Endothelial cell of umbilical vein (primary cell): ENCODE measurements at regions not wholly inside any gene's neighbourhood (a gene's known extent, or its start where the extent isn't known, plus 50 kb on each side); places are given as distances from the start of the nearest gene placed in this dataset.

Experiments used
- BruUV-seq: library from RNA; stranded (reverse); fragments of 400-500 nt; replicated peaks from 2 replicates; lab custom pipeline; 2021; lab: Mats Ljungman, UMichigan
- CTCF ChIA-PET: fragments of 300-600, 350-600 bp; sonication (Branson Sonifier 250); formaldehyde crosslinking; loops from one replicate; lab custom pipeline; 2021; ENCODE audit warnings: antibody characterized with exemption, inconsistent platforms; lab: Charles Lee
- POLR2A ChIA-PET: fragments of 300-600, 350-600 bp; sonication (Branson Sonifier 250); formaldehyde crosslinking; loops from one replicate; lab custom pipeline; 2021; ENCODE audit warnings: antibody characterized with exemption, inconsistent platforms; lab: Charles Lee
- DNase-seq: peaks from one replicate; pipeline ENCODE4 v3.0.0-alpha.2; 2011; ENCODE audit warnings: low read depth, low spot score
- FAIRE-seq: peaks from 2 replicates; lab custom pipeline; 2011; peaks lifted over from hg19 to GRCh38; lab: Jason Lieb, UNC
- H2AFZ ChIP-seq: 2 replicates; pipeline ENCODE4 v1.6.0; 2012; ENCODE audit warnings: low read depth, low read length, control low read depth, inconsistent platforms
- H3K27ac ChIP-seq: 2 replicates; pipeline ENCODE4 v1.5.1; 2011; ENCODE audit warnings: low read depth, mild to moderate bottlenecking, control low read depth, low read length, moderate library complexity; ENCODE audit not compliant: insufficient read depth
- H3K27me3 ChIP-seq, 2 experiments: 2 replicates each; pipeline versions ENCODE4 v1.6.0 to v1.6.1; 2011; ENCODE audit warnings: low read length in 2 of 2, mixed read lengths in 1 of 2; ENCODE audit not compliant: control insufficient read depth in 2 of 2, insufficient read depth in 2 of 2
- H3K36me3 ChIP-seq, 2 experiments: 2 replicates in 1 of 2; 3 replicates in 1 of 2; pipeline ENCODE4 v1.5.1; 2011; ENCODE audit warnings: low read length in 2 of 2, mild to moderate bottlenecking in 1 of 2, moderate library complexity in 1 of 2; ENCODE audit not compliant: control insufficient read depth in 2 of 2, insufficient read depth in 2 of 2; ENCODE audit errors: extremely low read depth in 1 of 2
- H3K4me1 ChIP-seq: 3 replicates; pipeline ENCODE4 v1.5.1; 2011; ENCODE audit warnings: mild to moderate bottlenecking, low read length; ENCODE audit not compliant: control insufficient read depth, insufficient read depth; ENCODE audit errors: extremely low read depth
- H3K4me2 ChIP-seq: 2 replicates; pipeline ENCODE4 v1.6.1; 2011; ENCODE audit warnings: low read length, control low read depth, mixed read lengths; ENCODE audit not compliant: insufficient read depth
- H3K4me3 ChIP-seq, 3 experiments: fragments of 200-600 bp in 1 of 3; sonication (generic), shearing (Covaris generic) in 1 of 3; replicated peaks in 1 of 3; 2 replicates each; pipeline ENCODE4 v1.5.1; 2011 to 2016; ENCODE audit warnings: control low read depth in 3 of 3, low read length in 3 of 3, mild to moderate bottlenecking in 2 of 3, inconsistent platforms in 1 of 3, low read depth in 1 of 3, moderate library complexity in 1 of 3; ENCODE audit not compliant: insufficient read depth in 1 of 3
- H3K79me2 ChIP-seq: 2 replicates; pipeline ENCODE4 v1.6.0; 2012; ENCODE audit warnings: low read length, inconsistent platforms; ENCODE audit not compliant: control insufficient read depth, insufficient read depth
- H3K9ac ChIP-seq: replicated peaks from 2 replicates; pipeline ENCODE3; 2011; ENCODE audit warnings: low read length, control low read depth; ENCODE audit not compliant: insufficient read depth; ENCODE audit errors: extremely low read depth
- H3K9me1 ChIP-seq: replicated peaks from 3 replicates; pipeline ENCODE4 v1.6.0; 2011; ENCODE audit warnings: mild to moderate bottlenecking, low read length; ENCODE audit not compliant: control insufficient read depth, insufficient read depth; ENCODE audit errors: extremely low read depth
- H3K9me3 ChIP-seq: replicated peaks from 2 replicates; pipeline ENCODE4 v1.5.1; 2012; ENCODE audit warnings: low read length, inconsistent platforms; ENCODE audit not compliant: control insufficient read depth, insufficient read depth
- H4K20me1 ChIP-seq: replicated peaks from 2 replicates; pipeline ENCODE3; 2011; ENCODE audit warnings: mild to moderate bottlenecking, low read length; ENCODE audit not compliant: control insufficient read depth, insufficient read depth; ENCODE audit errors: extremely low read depth
- EZH2 ChIP-seq: IDR thresholded peaks from 2 replicates; pipeline ENCODE4 v1.6.1; 2012; ENCODE audit warnings: borderline replicate concordance, low read depth, mild to moderate bottlenecking, moderate library complexity, low read length, inconsistent platforms; ENCODE audit not compliant: severe bottlenecking
- FOS ChIP-seq: IDR thresholded peaks from 2 replicates; pipeline ENCODE4 v1.6.1; 2011; ENCODE audit warnings: mild to moderate bottlenecking, low read length, moderate library complexity, borderline replicate concordance; ENCODE audit not compliant: insufficient read depth
- GATA2 ChIP-seq: IDR thresholded peaks from 2 replicates; pipeline ENCODE4 v1.7.0; 2011; ENCODE audit warnings: low read depth, mild to moderate bottlenecking, moderate library complexity, mixed read lengths, low read length; ENCODE audit not compliant: insufficient read length, insufficient read depth
- JUN ChIP-seq: IDR thresholded peaks from 2 replicates; pipeline ENCODE4 v1.6.1; 2011; ENCODE audit warnings: borderline replicate concordance, low read depth; ENCODE audit not compliant: insufficient read length, insufficient read depth
- MAX ChIP-seq: IDR thresholded peaks from 2 replicates; pipeline ENCODE4 v1.6.1; 2011; ENCODE audit not compliant: insufficient read depth, insufficient read length
- MYC ChIP-seq: IDR thresholded peaks from one replicate; pipeline ENCODE4 v1.6.1; 2011; ENCODE audit warnings: mild to moderate bottlenecking, low read depth, low read length
- POLR2A ChIP-seq: IDR thresholded peaks from 2 replicates; pipeline ENCODE4 v1.6.1; 2012; ENCODE audit warnings: low read depth, mild to moderate bottlenecking, control low read depth, low read length
- POLR2AphosphoS5 ChIP-seq: IDR thresholded peaks from 2 replicates; pipeline ENCODE4 v1.6.1; 2012; ENCODE audit warnings: low read depth, mild to moderate bottlenecking, control low read depth, low read length, moderate library complexity; ENCODE audit not compliant: insufficient read depth
- dilution Hi-C: fragments of 300-500 bp; cut with MboI; formaldehyde crosslinking; loops from one replicate; pipeline ENCODE4 v1.15.0; 2019; ENCODE audit warnings: low sequenced_read_pairs; ENCODE audit not compliant: extremely low pct_ligation_motif_present
- intact Hi-C: fragments of 100-400 bp; cut with micrococcal nuclease; formaldehyde crosslinking; loops from one replicate; pipeline ENCODE4 v1.10.0; 2022
- TF ChIP-seq, protein P1 (sequence below), 2 donors: IDR thresholded peaks; 1 replicate in 1 of 2; 2 replicates in 1 of 2; pipeline ENCODE4 v1.5.1; 2011; ENCODE audit warnings: low read length in 2 of 2, mild to moderate bottlenecking in 2 of 2, moderate library complexity in 2 of 2, control low read depth in 1 of 2, inconsistent platforms in 1 of 2, low read depth in 1 of 2; ENCODE audit not compliant: insufficient read depth in 1 of 2; ENCODE audit errors: extremely low read depth in 1 of 2

DNA sequence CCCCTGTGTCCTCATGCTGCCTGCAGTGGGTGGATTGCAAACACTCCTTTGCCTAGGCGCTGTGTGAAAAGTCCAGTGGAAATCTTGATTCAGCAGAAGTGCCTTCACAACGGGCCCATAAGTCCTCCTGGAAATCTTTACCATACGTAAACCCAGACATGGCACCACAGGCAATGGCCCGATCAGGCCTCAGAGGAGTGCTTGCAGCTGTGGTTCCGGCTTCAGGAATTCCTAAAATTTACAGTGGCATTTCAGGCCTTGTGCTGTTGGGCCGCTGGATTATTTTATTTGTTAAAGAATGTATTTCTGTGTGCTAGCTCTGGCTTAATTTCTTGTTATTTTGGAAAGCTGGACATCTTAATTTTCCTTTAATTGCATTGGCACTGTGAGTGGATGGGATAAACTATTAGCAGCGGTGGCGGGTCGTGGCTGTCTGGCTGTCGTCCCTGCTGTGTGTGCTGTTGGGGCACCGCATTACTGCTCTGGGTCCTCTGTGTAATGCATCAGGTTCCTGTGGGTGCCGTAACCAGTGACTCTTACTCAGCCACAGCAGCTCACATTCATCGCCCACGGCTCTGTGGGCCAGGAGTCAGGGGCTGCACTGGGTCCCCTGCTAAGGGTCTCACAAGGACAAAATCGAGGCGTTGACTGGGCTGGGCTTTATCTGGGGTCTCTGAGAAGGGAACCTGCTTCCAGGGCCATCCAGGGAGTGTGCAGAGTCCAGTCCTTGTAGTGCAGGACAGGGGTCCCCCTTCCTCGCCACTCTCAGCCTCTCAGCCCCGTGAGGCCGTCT, 73.1 kb downstream of the RTP5 start:
- no peak overlapping the region for H3K9ac ChIP-seq
- no peaks in the 10 kb centered on the region for H3K4me1 ChIP-seq
- no peaks in the 10 kb centered on the region for H4K20me1 ChIP-seq
- H3K79me2 ChIP-seq = no peaks in the 10 kb centered on the region
- DNase-seq (no peak), FAIRE-seq (no peak)
- no peaks in the 10 kb centered on the region for H3K9me3 ChIP-seq
- H3K4me3 ChIP-seq = no peak overlapping the region
- no peak overlapping the region for H3K4me2 ChIP-seq
- intact Hi-C loops (no loop called here), dilution Hi-C loops (no loop called here)
- POLR2A ChIA-PET = no interaction called here
- H3K9me1 ChIP-seq = no peaks in the 10 kb centered on the region
- no peak overlapping the region for H3K27ac ChIP-seq
- H2AFZ ChIP-seq = no peak overlapping the region
- TF ChIP-seq POLR2AphosphoS5 = no peak
- TF ChIP-seq, protein P1, sequence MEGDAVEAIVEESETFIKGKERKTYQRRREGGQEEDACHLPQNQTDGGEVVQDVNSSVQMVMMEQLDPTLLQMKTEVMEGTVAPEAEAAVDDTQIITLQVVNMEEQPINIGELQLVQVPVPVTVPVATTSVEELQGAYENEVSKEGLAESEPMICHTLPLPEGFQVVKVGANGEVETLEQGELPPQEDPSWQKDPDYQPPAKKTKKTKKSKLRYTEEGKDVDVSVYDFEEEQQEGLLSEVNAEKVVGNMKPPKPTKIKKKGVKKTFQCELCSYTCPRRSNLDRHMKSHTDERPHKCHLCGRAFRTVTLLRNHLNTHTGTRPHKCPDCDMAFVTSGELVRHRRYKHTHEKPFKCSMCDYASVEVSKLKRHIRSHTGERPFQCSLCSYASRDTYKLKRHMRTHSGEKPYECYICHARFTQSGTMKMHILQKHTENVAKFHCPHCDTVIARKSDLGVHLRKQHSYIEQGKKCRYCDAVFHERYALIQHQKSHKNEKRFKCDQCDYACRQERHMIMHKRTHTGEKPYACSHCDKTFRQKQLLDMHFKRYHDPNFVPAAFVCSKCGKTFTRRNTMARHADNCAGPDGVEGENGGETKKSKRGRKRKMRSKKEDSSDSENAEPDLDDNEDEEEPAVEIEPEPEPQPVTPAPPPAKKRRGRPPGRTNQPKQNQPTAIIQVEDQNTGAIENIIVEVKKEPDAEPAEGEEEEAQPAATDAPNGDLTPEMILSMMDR (IDR thresholded peaks at IDR 0.05; ENCODE audit: extremely low read depth in 1 of 2, insufficient read depth in 1 of 2, low read depth in 1 of 2, low read length in 2 of 2) = no peak
- TF ChIP-seq GATA2 = no peak
- TF ChIP-seq MYC = no peak
- no peak for TF ChIP-seq FOS
- no peak for TF ChIP-seq POLR2A
- TF ChIP-seq JUN = no peak
- TF ChIP-seq EZH2 = no peak
- no peak for TF ChIP-seq MAX
- H3K36me3 ChIP-seq = no peaks in the 10 kb centered on the region
- no peaks in the 10 kb centered on the region for H3K27me3 ChIP-seq
- no TSS peak for BruUV-seq
- CTCF ChIA-PET = no interaction called here
